ENCODE measurements at regions not wholly inside any gene's neighbourhood (a gene's known extent, or its start where the extent isn't known, plus 50 kb on each side); places are given as distances from the start of the nearest gene placed in this dataset.

- no peak for DNase-seq (ENCODE audit: insufficient read length, low spot score)
- FAIRE-seq, result no peak
- TF ChIP-seq TAF1 (IDR thresholded peaks at IDR 0.05; ENCODE audit: low read depth, low read length) (no peak), POU2F2 (IDR thresholded peaks at IDR 0.05; ENCODE audit: low read depth, low read length) (no peak), PAX5 (IDR thresholded peaks at IDR 0.05; ENCODE audit: insufficient read depth, low read length, severe bottlenecking) (no peak), POLR2A (IDR thresholded peaks at IDR 0.05; ENCODE audit: low read depth, low read length) (no peak)
Measured at GRCh38 chr5:74311961-74312360, 328.6 kb downstream of the ENC1 start.

- DNase-seq (ENCODE audit: insufficient read length, low spot score) (no peak), FAIRE-seq (no peak)
- no peak for TF ChIP-seq POU2F2 (IDR thresholded peaks at IDR 0.05; ENCODE audit: low read depth, low read length)
- no peak for TF ChIP-seq POLR2AphosphoS5 (IDR thresholded peaks at IDR 0.05; ENCODE audit: low read depth, low read length)
- no peak for TF ChIP-seq PAX5 (IDR thresholded peaks at IDR 0.05; ENCODE audit: insufficient read depth, low read length, severe bottlenecking)
- no peak for TF ChIP-seq POLR2A (IDR thresholded peaks at IDR 0.05; ENCODE audit: low read depth, low read length)
- TF ChIP-seq SPI1 (IDR thresholded peaks at IDR 0.05; ENCODE audit: low read depth, low read length), result no peak
- no peak for TF ChIP-seq TAF1 (IDR thresholded peaks at IDR 0.05; ENCODE audit: low read depth, low read length)
Measured at GRCh38 chr5:74310997-74311930, 329.3 kb downstream of the ENC1 start.

- DNase-seq (ENCODE audit: insufficient read length, low spot score), result no peak
- TF ChIP-seq POLR2AphosphoS5 (IDR thresholded peaks at IDR 0.05; ENCODE audit: low read depth, low read length) (no peak), POLR2A (IDR thresholded peaks at IDR 0.05; ENCODE audit: low read depth, low read length) (no peak), SPI1 (IDR thresholded peaks at IDR 0.05; ENCODE audit: low read depth, low read length) (no peak), PAX5 (IDR thresholded peaks at IDR 0.05; ENCODE audit: insufficient read depth, low read length, severe bottlenecking) (no peak), TAF1 (IDR thresholded peaks at IDR 0.05; ENCODE audit: low read depth, low read length) (no peak), POU2F2 (IDR thresholded peaks at IDR 0.05; ENCODE audit: low read depth, low read length) (no peak)
- FAIRE-seq, result no peak
Measured at GRCh38 chr5:74310386-74310785, 330.1 kb downstream of the ENC1 start.

- TF ChIP-seq POLR2A (IDR thresholded peaks at IDR 0.05; ENCODE audit: low read depth, low read length) (no peak), SPI1 (IDR thresholded peaks at IDR 0.05; ENCODE audit: low read depth, low read length) (no peak), PAX5 (IDR thresholded peaks at IDR 0.05; ENCODE audit: insufficient read depth, low read length, severe bottlenecking) (no peak), POU2F2 (IDR thresholded peaks at IDR 0.05; ENCODE audit: low read depth, low read length) (no peak), POLR2AphosphoS5 (IDR thresholded peaks at IDR 0.05; ENCODE audit: low read depth, low read length) (no peak), TAF1 (IDR thresholded peaks at IDR 0.05; ENCODE audit: low read depth, low read length) (no peak)
Measured at GRCh38 chr5:74309050-74309449, 331.5 kb downstream of the ENC1 start.

GRCh38 chr5:74306845-74307244 is 333.7 kb downstream of the ENC1 start:
- no peak for FAIRE-seq
- no peak for TF ChIP-seq SPI1 (IDR thresholded peaks at IDR 0.05; ENCODE audit: low read depth, low read length)
- no peak for TF ChIP-seq POLR2A (IDR thresholded peaks at IDR 0.05; ENCODE audit: low read depth, low read length)
- TF ChIP-seq PAX5 (IDR thresholded peaks at IDR 0.05; ENCODE audit: insufficient read depth, low read length, severe bottlenecking), result no peak
- TF ChIP-seq POLR2AphosphoS5 (IDR thresholded peaks at IDR 0.05; ENCODE audit: low read depth, low read length), result no peak
- no peak for TF ChIP-seq POU2F2 (IDR thresholded peaks at IDR 0.05; ENCODE audit: low read depth, low read length)
- no peak for TF ChIP-seq TAF1 (IDR thresholded peaks at IDR 0.05; ENCODE audit: low read depth, low read length)
- DNase-seq (ENCODE audit: insufficient read length, low spot score), result no peak

More at GRCh38 chr5:74309050-74309449, 331.5 kb downstream of the ENC1 start:
- DNase-seq (ENCODE audit: insufficient read length, low spot score) (no peak), FAIRE-seq (no peak)

- FAIRE-seq (no peak), DNase-seq (ENCODE audit: insufficient read length, low spot score) (no peak)
- TF ChIP-seq POLR2AphosphoS5 (IDR thresholded peaks at IDR 0.05; ENCODE audit: low read depth, low read length) (no peak), TAF1 (IDR thresholded peaks at IDR 0.05; ENCODE audit: low read depth, low read length) (no peak), POLR2A (IDR thresholded peaks at IDR 0.05; ENCODE audit: low read depth, low read length) (no peak), POU2F2 (IDR thresholded peaks at IDR 0.05; ENCODE audit: low read depth, low read length) (no peak), PAX5 (IDR thresholded peaks at IDR 0.05; ENCODE audit: insufficient read depth, low read length, severe bottlenecking) (no peak), SPI1 (IDR thresholded peaks at IDR 0.05; ENCODE audit: low read depth, low read length) (no peak)
Measured at GRCh38 chr5:74304536-74304935, 336.0 kb downstream of the ENC1 start.

GRCh38 chr5:74303578-74303977 is 336.9 kb downstream of the ENC1 start:
- no peak for TF ChIP-seq POU2F2 (IDR thresholded peaks at IDR 0.05; ENCODE audit: low read depth, low read length)
- TF ChIP-seq TAF1 (IDR thresholded peaks at IDR 0.05; ENCODE audit: low read depth, low read length), result no peak
- no peak for TF ChIP-seq POLR2A (IDR thresholded peaks at IDR 0.05; ENCODE audit: low read depth, low read length)
- TF ChIP-seq PAX5 (IDR thresholded peaks at IDR 0.05; ENCODE audit: insufficient read depth, low read length, severe bottlenecking), result no peak
- TF ChIP-seq POLR2AphosphoS5 (IDR thresholded peaks at IDR 0.05; ENCODE audit: low read depth, low read length), result no peak
- no peak for TF ChIP-seq SPI1 (IDR thresholded peaks at IDR 0.05; ENCODE audit: low read depth, low read length)
- DNase-seq (ENCODE audit: insufficient read length, low spot score), result no peak
- FAIRE-seq, result no peak

- FAIRE-seq (no peak), DNase-seq (ENCODE audit: insufficient read length, low spot score) (no peak)
- no peak for TF ChIP-seq TAF1 (IDR thresholded peaks at IDR 0.05; ENCODE audit: low read depth, low read length)
- no peak for TF ChIP-seq POLR2A (IDR thresholded peaks at IDR 0.05; ENCODE audit: low read depth, low read length)
- no peak for TF ChIP-seq POU2F2 (IDR thresholded peaks at IDR 0.05; ENCODE audit: low read depth, low read length)
- TF ChIP-seq SPI1 (IDR thresholded peaks at IDR 0.05; ENCODE audit: low read depth, low read length), result no peak
- TF ChIP-seq PAX5 (IDR thresholded peaks at IDR 0.05; ENCODE audit: insufficient read depth, low read length, severe bottlenecking), result no peak
- no peak for TF ChIP-seq POLR2AphosphoS5 (IDR thresholded peaks at IDR 0.05; ENCODE audit: low read depth, low read length)
Measured at GRCh38 chr5:74301576-74301975, 339.0 kb downstream of the ENC1 start.

- no peak for DNase-seq (ENCODE audit: insufficient read length, low spot score)
- TF ChIP-seq PAX5 (IDR thresholded peaks at IDR 0.05; ENCODE audit: insufficient read depth, low read length, severe bottlenecking) (no peak), POLR2A (IDR thresholded peaks at IDR 0.05; ENCODE audit: low read depth, low read length) (no peak), SPI1 (IDR thresholded peaks at IDR 0.05; ENCODE audit: low read depth, low read length) (no peak), POLR2AphosphoS5 (IDR thresholded peaks at IDR 0.05; ENCODE audit: low read depth, low read length) (no peak), POU2F2 (IDR thresholded peaks at IDR 0.05; ENCODE audit: low read depth, low read length) (no peak), TAF1 (IDR thresholded peaks at IDR 0.05; ENCODE audit: low read depth, low read length) (no peak)
- FAIRE-seq, result no peak
Measured at GRCh38 chr5:74300808-74301389, 339.6 kb downstream of the ENC1 start.

Data from GM12891 (cell line).